Mesenchymal stem cell (in vitro differentiated cells and primary cell): ENCODE measurements at regions not wholly inside any gene's neighbourhood (a gene's known extent, or its start where the extent isn't known, plus 50 kb on each side); places are given as distances from the start of the nearest gene placed in this dataset.
A peak's percentile ranks its signal among the peaks of the same experiment; 100 is the strongest.

ENCODE experiments used
- DNase-seq: peaks from one replicate; pipeline ENCODE4 v3.0.0-alpha.2; 2013
- H2AFZ ChIP-seq: one replicate; pipeline ENCODE4 v1.6.1; 2013; ENCODE audit warnings: low read depth, mild to moderate bottlenecking, control low read depth, inconsistent platforms, low read length, moderate library complexity
- H2AK5ac ChIP-seq: 2 replicates; pipeline ENCODE4 v1.6.1; 2013; ENCODE audit warnings: low read length, moderate library complexity, mild to moderate bottlenecking, inconsistent platforms; ENCODE audit not compliant: severe bottlenecking
- H2BK120ac ChIP-seq: one replicate; pipeline ENCODE4 v1.6.1; 2013; ENCODE audit warnings: low read depth, mild to moderate bottlenecking, inconsistent platforms, low read length, moderate library complexity
- H2BK12ac ChIP-seq, 2 experiments: one replicate each; pipeline ENCODE4 v1.6.1; 2013; ENCODE audit warnings: inconsistent platforms in 2 of 2, low read length in 2 of 2, mild to moderate bottlenecking in 2 of 2, moderate library complexity in 2 of 2, control low read depth in 1 of 2
- H2BK15ac ChIP-seq: one replicate; pipeline ENCODE4 v1.6.1; 2013; ENCODE audit warnings: mild to moderate bottlenecking, low read depth, inconsistent platforms; ENCODE audit not compliant: poor library complexity, severe bottlenecking
- H2BK5ac ChIP-seq: 2 replicates; pipeline ENCODE4 v1.6.1; 2013; ENCODE audit warnings: low read depth, mild to moderate bottlenecking, low read length, control low read depth, inconsistent platforms; ENCODE audit not compliant: poor library complexity, severe bottlenecking
- H3K14ac ChIP-seq, 2 experiments: one replicate each; pipeline ENCODE4 v1.6.1; 2013; ENCODE audit warnings: inconsistent platforms in 2 of 2, low read length in 2 of 2, control low read depth in 1 of 2, mild to moderate bottlenecking in 1 of 2, moderate library complexity in 1 of 2
- H3K18ac ChIP-seq, 2 experiments: one replicate each; pipeline ENCODE4 v1.6.1; 2013; ENCODE audit warnings: inconsistent platforms in 2 of 2, low read length in 2 of 2, control low read depth in 1 of 2, low read depth in 1 of 2, mild to moderate bottlenecking in 1 of 2
- H3K23ac ChIP-seq, 2 experiments: one replicate each; pipeline ENCODE4 v1.6.1; 2013; ENCODE audit warnings: inconsistent platforms in 2 of 2, low read length in 2 of 2, mild to moderate bottlenecking in 2 of 2, moderate library complexity in 2 of 2, control low read depth in 1 of 2
- H3K27ac ChIP-seq: 2 replicates; pipeline ENCODE4 v1.5.1; 2013; ENCODE audit warnings: mild to moderate bottlenecking, moderate library complexity, low read length, control low read depth, inconsistent platforms; ENCODE audit not compliant: poor library complexity, severe bottlenecking
- H3K27me3 ChIP-seq, 2 experiments: 2 replicates each; pipeline versions ENCODE4 v1.6.1 to v1.7.0; 2013; ENCODE audit warnings: low read length in 2 of 2, mild to moderate bottlenecking in 2 of 2, moderate library complexity in 2 of 2, control low read depth in 1 of 2, inconsistent platforms in 1 of 2; ENCODE audit not compliant: control insufficient read depth in 1 of 2, insufficient read depth in 1 of 2
- H3K36me3 ChIP-seq, 2 experiments: 2 replicates each; pipeline versions ENCODE4 v1.6.1 to v1.7.0; 2013; ENCODE audit warnings: low read length in 2 of 2, control low read depth in 1 of 2, inconsistent platforms in 1 of 2, low read depth in 1 of 2, mild to moderate bottlenecking in 1 of 2; ENCODE audit not compliant: insufficient read depth in 2 of 2, control insufficient read depth in 1 of 2
- H3K4ac ChIP-seq, 2 experiments: one replicate each; pipeline ENCODE4 v1.6.1; 2013; ENCODE audit warnings: inconsistent platforms in 2 of 2, low read length in 2 of 2, mild to moderate bottlenecking in 2 of 2, moderate library complexity in 2 of 2, control low read depth in 1 of 2, low read depth in 1 of 2
- H3K4me1 ChIP-seq: 2 replicates; pipeline ENCODE4 v1.6.1; 2013; ENCODE audit warnings: low read depth, low read length, control low read depth; ENCODE audit not compliant: control insufficient read depth, insufficient read depth
- H3K4me2 ChIP-seq: 2 replicates; pipeline ENCODE4 v1.6.1; 2013; ENCODE audit warnings: low read length, mild to moderate bottlenecking, inconsistent platforms; ENCODE audit not compliant: poor library complexity, severe bottlenecking
- H3K4me3 ChIP-seq, 2 experiments: 2 replicates each; pipeline versions ENCODE4 v1.5.1 to v1.7.0; 2013; ENCODE audit warnings: low read length in 2 of 2, mild to moderate bottlenecking in 2 of 2, control low read depth in 1 of 2, low read depth in 1 of 2; ENCODE audit not compliant: insufficient read depth in 1 of 2
- H3K79me1 ChIP-seq: replicated peaks from 2 replicates; pipeline ENCODE4 v1.6.1; 2013; ENCODE audit warnings: mild to moderate bottlenecking, control low read depth, low read length, inconsistent platforms; ENCODE audit not compliant: poor library complexity, severe bottlenecking
- H3K9ac ChIP-seq: 2 replicates; pipeline ENCODE4 v1.7.0; 2013; ENCODE audit warnings: mild to moderate bottlenecking, low read length, moderate library complexity
- H3K9me3 ChIP-seq: 2 replicates; pipeline ENCODE4 v1.7.0; 2013; ENCODE audit warnings: mild to moderate bottlenecking, low read length; ENCODE audit not compliant: control insufficient read depth
- H4K8ac ChIP-seq: one replicate; pipeline ENCODE4 v1.6.1; 2013; ENCODE audit warnings: inconsistent platforms, mild to moderate bottlenecking, low read length, moderate library complexity
- H4K91ac ChIP-seq: one replicate; pipeline ENCODE4 v1.6.1; 2013; ENCODE audit warnings: mild to moderate bottlenecking, low read length, inconsistent platforms
- WGBS: methylation state at CpG from one replicate; pipeline ENCODE4 v1.1.7; 2013; ENCODE audit warnings: mixed read lengths; 5-methylcytosine and 5-hydroxymethylcytosine counted together

DNA sequence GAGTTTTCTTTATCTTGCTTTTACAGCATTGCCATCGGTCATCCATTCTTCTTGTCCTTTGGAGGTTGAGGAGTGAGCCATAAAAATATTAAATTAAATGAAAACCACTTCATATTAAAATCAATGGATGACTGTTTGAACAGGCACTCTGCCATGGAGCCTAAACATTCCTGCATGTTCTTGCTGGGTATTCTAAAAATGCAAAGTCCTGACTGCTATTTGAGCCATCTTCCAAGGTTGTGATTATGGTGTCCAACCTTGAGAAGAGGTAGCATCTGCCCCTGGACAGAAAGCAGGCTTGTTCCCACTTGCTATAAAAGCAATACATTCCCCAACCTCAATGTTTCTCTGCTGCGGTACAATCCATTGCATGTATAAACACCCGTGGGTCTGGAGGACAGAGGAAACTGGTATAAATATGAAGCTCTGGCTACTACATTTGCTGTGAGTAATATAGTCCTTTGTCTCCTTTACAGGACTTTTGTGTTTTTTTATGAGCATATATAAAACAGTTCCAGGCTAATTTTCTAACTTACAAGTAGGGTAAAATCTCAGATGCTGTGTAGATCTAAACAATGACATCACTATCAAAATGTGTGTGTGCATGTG lies 70.9 kb upstream of the FAT4 start:
- DNase-seq = peak; percentile 7
- Histone ChIP-seq H3K18ac (peak overlapping the region in 1 of 2 experiments; percentile 66), H3K9ac (no peak overlapping the region), H4K91ac (no peak overlapping the region), H2AK5ac (no peak overlapping the region), H3K4me3 (no peak overlapping the region), H3K23ac (no peak overlapping the region), H2BK15ac (no peak overlapping the region), H3K4me2 (no peak overlapping the region), H3K36me3 (no peaks in the 10 kb centered on the region), H2BK12ac (no peak overlapping the region), H2BK5ac (no peak overlapping the region), H3K79me1 (no peaks in the 10 kb centered on the region), H3K4ac (no peak overlapping the region), H3K4me1 (no peaks in the 10 kb centered on the region), H3K27ac (no peak overlapping the region), H3K27me3 (no peaks in the 10 kb centered on the region), H2BK120ac (no peak overlapping the region), H3K9me3 (no peaks in the 10 kb centered on the region), H2AFZ (no peak overlapping the region), H3K14ac (no peak overlapping the region), H4K8ac (no peak overlapping the region)
- no CpG with 5 or more reads among the region's 3 CpGs for WGBS

DNA sequence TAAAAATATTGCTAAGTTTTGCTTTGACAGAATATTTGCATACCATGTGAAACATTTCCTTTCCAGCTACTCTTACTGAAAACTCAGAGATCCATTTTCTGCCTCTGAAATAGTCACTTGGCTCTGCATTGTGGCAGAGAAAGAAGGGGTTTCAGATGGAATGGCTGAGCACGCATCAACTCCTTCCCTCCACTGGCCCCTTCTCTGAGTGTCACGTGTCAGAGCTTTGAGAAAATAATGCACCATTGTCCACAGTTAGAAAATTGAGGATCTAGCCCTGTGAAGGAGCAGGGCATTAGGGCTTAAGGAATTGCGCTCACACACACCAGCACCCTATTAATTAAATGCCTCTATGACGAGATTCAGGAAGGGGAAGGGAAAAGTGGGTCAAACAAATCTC lies 78.8 kb upstream of the FAT4 start:
- DNase-seq = no peak
- H4K8ac ChIP-seq = no peak overlapping the region
- WGBS = no CpG with 5 or more reads among the region's 4 CpGs
- H2BK12ac ChIP-seq = no peak overlapping the region
- H3K36me3 ChIP-seq = no peaks in the 10 kb centered on the region
- H3K27me3 ChIP-seq = no peaks in the 10 kb centered on the region
- no peak overlapping the region for H3K4me3 ChIP-seq
- H3K18ac ChIP-seq = no peak overlapping the region
- H4K91ac ChIP-seq = no peak overlapping the region
- no peak overlapping the region for H3K27ac ChIP-seq
- no peaks in the 10 kb centered on the region for H3K4me1 ChIP-seq
- no peak overlapping the region for H3K4me2 ChIP-seq
- H3K79me1 ChIP-seq = no peaks in the 10 kb centered on the region
- no peak overlapping the region for H3K4ac ChIP-seq
- no peak overlapping the region for H2AFZ ChIP-seq
- no peak overlapping the region for H3K9ac ChIP-seq
- H2BK5ac ChIP-seq = no peak overlapping the region
- no peak overlapping the region for H3K14ac ChIP-seq
- H3K9me3 ChIP-seq = no peaks in the 10 kb centered on the region
- H2BK15ac ChIP-seq = no peak overlapping the region
- H2AK5ac ChIP-seq = no peak overlapping the region
- H3K23ac ChIP-seq = no peak overlapping the region
- H2BK120ac ChIP-seq = no peak overlapping the region

DNA sequence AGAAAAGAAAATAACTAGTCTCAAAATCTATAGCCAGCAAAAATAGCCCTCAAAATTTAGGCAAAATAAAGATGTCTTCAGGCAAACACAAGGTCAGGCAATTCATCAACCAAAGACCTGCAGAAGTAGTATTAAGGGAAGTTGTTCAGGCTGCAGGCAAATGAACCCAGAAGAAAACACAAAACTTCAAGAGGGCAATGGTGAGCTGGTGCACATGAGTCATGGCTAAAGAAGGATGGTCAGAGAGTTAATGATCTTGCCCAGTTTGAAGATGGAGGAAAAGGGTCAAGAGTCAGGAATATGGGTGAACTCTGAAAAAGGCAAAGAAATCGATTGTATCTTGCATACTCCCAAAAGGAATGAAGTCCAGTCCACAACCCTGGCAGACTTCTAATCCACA lies 83.1 kb upstream of the FAT4 start:
- Histone ChIP-seq H4K8ac (no peak overlapping the region), H3K27me3 (no peaks in the 10 kb centered on the region), H2AK5ac (no peak overlapping the region), H3K79me1 (no peaks in the 10 kb centered on the region), H3K9ac (no peak overlapping the region), H2BK15ac (no peak overlapping the region), H2BK120ac (no peak overlapping the region), H2AFZ (no peak overlapping the region), H3K18ac (no peak overlapping the region), H2BK5ac (no peak overlapping the region), H3K9me3 (no peaks in the 10 kb centered on the region), H3K4ac (no peak overlapping the region), H3K4me3 (no peak overlapping the region), H3K14ac (no peak overlapping the region), H3K23ac (no peak overlapping the region), H2BK12ac (no peak overlapping the region), H4K91ac (no peak overlapping the region), H3K27ac (no peak overlapping the region), H3K36me3 (no peaks in the 10 kb centered on the region), H3K4me1 (no peaks in the 10 kb centered on the region), H3K4me2 (no peak overlapping the region)
- no CpG with 5 or more reads among the region's 1 CpG for WGBS
- no peak for DNase-seq

DNA sequence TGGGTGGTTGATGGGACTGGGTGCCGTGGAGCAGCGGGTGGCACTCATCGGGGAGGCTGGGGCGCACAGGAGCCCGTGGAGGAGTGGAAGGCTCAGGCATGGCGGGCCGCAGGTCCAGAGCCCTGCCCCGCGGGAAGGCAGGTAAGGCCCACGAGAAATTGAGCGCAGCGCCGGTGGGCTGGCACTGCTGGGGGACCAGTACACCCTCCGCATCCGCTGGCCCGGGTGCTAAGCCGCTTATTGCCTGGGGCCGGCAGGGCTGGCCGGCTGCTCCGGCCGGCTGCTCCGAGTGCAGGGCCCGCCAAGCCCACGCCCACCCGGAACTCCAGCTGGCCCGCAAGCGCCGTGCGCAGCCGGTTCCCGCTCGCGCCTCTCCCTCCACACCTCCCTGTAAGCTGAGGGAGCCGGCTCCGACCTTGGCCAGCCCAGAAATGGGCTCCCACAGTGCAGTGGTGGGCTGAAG lies 85.1 kb upstream of the FAT4 start:
- Histone ChIP-seq H3K27ac (no peak overlapping the region), H2AK5ac (no peak overlapping the region), H2BK120ac (no peak overlapping the region), H3K18ac (no peak overlapping the region), H3K14ac (no peak overlapping the region), H3K9ac (no peak overlapping the region), H3K27me3 (no peaks in the 10 kb centered on the region), H3K4me1 (no peaks in the 10 kb centered on the region), H3K79me1 (no peaks in the 10 kb centered on the region), H3K4ac (no peak overlapping the region), H2BK5ac (no peak overlapping the region), H2BK12ac (no peak overlapping the region), H3K9me3 (no peaks in the 10 kb centered on the region), H3K23ac (no peak overlapping the region), H3K4me2 (no peak overlapping the region), H3K36me3 (no peaks in the 10 kb centered on the region), H4K8ac (no peak overlapping the region), H3K4me3 (no peak overlapping the region), H4K91ac (no peak overlapping the region), H2AFZ (no peak overlapping the region), H2BK15ac (no peak overlapping the region)
- WGBS = 97% methylated on average over 31 of the region's 35 CpGs
- no peak for DNase-seq
